GM21737 (cell line): ENCODE measurements at regions not wholly inside any gene's neighbourhood (a gene's known extent, or its start where the extent isn't known, plus 50 kb on each side); places are given as distances from the start of the nearest gene placed in this dataset.

Experiments used
- ATAC-seq: cut with Tn5 transposase; IDR thresholded peaks from one replicate; pipeline ENCODE4 v1.9.1; 2021; ENCODE audit warnings: mild to moderate bottlenecking, moderate library complexity; ENCODE audit not compliant: unreplicated experiment

DNA sequence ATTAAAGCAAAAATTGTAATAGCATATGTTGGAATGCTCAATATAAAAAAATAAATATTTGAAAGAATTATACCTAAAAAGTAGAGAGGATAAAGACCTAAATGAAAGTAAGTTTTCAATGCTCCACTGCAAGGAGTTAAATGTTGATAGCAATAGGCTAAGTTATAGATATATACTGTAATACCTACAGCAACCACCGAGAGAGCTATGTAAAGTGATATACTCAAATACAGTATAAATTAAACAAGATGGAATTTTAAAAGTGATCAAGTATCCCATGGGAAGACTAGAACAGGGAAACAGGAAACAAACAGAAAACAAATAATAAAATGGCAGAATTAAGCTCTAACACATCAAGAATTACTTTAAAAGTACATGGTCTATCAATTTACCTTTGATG lies 73.9 kb downstream of the CASP3 start:
- no peak for ATAC-seq

DNA sequence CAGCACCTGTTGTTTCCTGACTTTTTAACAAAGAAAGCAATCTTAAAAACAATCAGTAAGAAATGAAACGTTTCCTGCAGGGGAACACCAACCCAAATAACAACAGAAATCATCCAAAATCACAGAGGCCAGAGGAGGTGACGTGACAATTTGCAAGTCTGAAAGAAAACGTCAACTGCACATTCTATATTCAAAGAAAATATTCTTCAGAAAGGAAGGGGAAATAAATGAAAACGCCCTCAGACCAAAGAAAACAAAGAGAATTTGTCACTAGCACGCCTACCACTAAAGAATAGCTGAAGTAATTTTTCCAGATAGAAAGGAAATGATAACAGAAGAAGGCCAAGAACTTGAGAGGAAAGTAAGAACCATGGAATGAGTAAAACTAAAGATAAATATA lies 74.4 kb downstream of the CASP3 start:
- ATAC-seq: no peak

DNA sequence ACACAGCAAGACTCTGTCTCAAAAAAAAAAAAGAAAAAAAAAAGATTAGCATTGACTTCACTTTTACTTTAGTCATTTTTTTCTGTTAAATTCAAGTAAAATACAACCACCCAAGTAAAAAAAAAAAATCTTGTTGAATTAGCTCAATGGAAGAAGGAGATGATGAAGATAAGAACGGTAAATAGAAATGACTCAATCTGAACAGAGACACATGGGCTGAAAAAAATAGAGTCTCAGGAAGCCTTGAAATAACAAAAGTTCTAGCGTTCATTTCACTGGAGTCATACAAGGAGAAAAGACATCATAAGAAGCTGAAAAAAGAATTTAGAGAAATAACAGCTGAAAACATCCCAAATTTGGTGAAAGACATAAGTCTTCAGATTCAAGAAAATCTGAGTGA lies 75.5 kb downstream of the CASP3 start:
- ATAC-seq: no peak

DNA sequence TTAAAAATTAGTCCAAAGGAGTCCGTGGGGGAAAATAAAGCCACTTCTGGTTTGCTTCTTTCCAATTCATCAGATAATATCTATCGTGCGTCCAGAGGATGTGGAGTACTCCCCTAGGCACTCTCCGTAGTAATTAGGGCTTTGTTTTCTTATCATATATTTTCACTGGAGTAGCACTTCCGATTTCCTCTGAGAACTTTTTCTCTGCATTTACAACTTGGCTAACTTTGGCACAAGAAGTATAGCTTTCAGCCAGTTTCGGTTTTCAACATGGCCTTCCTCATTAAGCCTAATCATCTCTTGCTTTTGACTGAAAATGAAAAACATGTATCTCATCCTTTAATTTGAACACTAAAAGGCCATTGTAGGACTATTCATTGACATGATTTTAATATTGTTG lies 80.5 kb downstream of the CASP3 start:
- ATAC-seq: no peak

DNA sequence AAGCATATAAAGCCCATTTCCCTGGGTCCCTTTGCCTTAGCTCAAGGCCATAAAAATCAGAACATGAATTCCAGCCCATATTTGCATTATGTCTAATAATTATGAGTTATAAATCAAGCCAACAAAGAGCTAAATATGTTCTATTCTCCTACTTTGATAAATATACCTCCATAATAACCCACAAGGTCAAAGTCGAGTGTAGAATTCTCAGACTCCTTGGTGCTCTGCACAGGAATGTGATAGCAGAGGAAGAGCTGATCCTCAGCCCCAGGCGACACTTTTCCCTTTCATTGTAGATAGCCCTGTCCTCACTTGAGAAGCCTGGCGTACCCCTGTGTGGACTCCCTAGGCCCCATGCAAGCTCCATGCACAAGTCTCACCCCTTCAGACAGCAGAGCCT lies 85.6 kb downstream of the CASP3 start:
- no peak for ATAC-seq

DNA sequence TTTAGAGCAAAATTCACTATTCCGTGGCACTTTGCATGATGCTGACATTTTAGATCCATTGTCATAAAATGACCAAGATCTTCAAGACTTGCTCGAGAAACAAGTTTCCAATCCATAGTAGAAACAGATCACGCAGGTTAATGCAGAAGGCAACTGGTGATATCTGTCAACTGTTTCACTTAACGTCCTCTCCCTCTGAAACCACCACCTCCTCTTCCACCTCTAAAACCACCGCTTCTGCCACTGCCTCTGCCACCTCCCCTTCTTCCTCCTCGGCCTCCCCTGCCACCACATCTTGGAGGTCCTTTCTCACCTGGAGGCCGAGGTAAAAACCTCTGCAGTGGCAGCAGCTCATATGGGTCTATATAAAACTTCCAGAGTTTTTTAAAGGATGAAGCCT lies 84.6 kb upstream of the IRF2 start:
- no peak for ATAC-seq

DNA sequence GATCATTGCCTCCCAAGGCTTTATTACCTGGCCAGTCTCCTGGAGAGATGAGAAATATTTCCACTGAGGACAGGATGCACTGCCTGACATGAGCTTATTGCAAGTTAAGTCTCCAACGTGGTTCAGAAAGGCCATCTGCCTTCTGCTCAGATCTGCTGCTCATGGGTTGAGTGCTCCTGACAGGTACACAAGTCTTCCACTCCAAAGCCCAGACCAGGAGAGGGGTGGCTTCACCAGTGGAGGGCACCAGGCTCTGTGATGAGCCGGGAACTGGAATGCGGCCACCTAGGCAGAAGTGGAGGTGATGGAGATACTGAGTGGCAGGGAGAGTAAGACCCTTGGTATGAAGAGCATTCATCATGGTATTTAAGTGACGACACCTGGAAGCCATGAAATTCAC lies 79.5 kb upstream of the IRF2 start:
- ATAC-seq: no peak

DNA sequence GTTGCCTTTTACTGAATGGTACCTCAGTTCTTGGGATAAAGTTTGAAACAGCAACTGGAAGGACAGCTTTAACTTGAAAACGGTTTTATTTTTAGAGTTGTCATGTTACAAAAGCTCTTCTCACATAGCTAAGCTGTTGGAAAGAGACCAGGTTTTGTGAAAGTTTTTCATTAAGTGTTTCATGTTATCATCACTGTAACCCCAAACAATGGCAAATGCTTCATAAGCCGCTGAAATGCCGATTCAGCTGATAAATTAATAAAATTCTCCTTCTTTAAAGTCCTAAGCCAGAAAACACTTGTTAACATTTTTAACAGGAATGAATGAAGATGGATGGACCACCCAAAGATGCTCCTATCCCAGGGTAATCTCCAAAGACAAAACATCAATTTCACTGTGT lies 76.1 kb upstream of the IRF2 start:
- ATAC-seq: no peak

DNA sequence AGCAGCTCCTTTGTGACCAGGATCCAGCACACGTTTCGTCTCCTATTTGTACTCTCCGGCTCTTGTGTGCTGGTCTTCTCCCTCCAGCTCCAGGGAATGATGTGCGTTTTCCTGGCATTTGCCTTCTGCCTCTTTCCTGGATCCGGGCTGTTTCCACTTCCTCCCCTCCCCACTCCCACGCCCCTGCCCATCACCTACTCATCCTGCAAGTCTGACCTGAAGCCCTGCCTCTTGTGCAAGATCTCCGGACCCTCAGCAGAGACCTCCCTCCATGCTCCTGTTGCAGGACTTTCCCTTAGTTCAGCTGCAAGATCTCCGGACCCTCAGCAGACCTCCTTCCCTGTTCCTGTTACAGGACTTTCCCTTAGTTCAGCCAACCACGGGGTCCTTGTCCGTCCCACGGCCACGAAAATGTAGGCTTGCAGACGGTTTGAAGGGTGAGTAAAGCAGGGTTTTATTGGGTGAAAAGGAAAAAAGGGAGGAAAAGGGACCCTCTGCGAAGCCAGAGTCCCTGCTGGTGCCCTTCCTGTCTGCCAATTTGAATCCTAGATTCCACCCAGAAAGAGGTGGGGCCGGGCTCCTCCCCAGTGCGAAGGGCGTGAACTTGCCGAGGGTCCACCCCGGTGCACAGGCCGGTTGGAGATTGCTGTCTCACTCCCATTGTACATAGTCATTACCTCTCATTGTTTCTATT lies 74.4 kb upstream of the IRF2 start:
- ATAC-seq: no peak

DNA sequence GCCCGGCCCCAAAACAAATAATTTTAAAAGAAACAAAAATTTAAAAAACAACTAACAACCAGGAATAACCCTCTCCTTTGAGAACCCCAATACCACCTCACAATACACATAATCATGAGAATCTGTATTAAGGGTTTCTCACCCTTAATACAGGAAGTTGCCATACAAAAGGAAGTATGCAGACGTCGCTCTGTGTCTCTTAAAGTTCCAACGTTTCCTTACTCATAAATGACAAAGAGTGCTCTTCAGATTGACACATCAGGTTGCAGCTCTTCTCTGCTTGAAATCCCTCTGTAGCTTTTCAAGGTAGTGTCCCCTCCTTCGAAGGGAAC lies 73.9 kb upstream of the IRF2 start:
- no peak for ATAC-seq

DNA sequence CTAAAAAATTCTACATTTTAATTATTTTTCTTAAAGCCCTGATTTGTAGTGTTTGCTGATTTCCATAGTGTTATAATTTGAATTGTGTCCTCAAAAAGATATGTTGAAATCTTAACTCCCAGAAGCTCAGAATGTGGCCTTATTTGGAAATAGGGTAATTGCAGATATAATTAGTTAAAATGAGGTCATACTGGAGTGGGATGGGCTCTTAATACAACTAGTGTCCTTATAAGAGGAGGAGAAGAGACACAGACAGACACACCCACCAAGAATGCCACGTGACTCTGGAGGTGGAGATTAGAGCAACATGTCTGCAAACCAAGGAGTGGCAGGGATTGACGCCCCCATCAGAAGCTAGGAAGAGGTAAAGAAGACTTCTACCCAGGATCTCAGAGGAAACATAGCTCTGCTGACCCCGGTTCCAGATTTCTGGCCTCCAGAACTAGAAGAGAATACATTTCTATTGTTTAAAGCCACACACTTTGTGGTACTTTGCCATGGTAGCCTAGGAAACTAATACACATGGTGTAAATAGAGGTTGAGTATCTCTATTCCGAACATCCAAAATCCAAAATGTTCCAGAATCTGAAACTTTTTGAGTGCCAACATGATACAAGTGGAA lies 70.5 kb upstream of the IRF2 start:
- no peak for ATAC-seq

DNA sequence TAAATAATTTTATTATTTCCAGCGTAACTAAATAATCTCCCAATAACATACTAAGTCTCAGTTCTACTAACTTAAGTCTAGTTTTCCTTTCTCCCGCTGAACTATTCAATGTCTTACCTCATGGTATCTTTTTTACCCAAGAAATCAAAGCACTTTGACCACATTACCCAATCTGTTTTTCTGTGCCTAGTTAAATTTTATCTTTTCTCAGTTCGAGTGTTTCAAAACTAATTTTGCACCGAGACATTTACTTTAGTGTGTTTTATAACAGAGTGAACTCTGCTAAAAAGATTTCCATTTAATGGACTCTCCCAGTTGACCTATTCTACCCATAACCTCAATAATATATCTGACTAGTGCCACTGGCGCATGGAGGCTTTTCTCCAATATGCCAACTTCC lies 67.6 kb upstream of the IRF2 start:
- no peak for ATAC-seq

DNA sequence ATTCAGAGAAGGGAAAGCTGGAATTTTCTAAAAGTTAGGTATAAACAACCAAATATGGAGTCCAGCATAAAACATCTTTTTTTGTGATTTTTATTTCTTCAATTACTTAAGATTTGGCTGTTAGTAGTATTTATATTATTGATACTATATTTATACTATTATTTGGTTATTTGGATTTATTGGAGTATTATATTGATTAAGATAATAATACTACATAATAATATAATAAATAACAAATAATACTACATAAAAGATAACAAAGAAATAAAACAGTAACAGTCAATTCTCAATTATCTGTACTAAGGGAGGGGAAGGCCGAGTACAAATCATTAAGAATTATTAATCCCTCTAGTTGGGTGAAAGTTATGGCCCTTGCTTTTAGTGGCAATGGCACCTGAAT lies 66.0 kb upstream of the IRF2 start:
- ATAC-seq: no peak

DNA sequence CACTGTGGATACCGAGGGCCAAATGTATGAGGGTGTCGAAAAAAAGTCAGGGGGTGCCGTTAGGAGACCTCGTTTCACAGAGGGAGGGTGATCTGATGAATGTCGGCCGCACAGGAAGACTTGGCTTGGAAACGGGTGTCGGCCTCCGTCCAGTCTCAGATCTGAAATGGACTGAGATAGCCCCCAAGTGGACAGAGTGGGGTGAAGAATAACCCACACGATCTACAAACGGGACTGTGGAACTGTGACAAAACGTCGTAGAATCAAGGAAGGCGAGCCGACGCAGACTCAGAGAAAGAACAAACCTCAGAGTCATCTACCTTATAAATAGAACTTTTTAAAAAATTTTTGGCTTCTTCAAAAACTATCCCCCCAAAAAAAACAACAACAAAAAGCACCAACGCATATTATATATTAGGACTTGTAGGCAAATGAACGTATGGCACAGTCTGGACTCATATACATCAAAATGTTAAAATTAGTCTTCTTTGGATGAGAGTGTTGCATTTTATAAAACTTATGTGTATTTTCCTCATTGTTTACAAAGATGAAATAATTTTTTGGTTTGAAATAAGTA lies 63.8 kb upstream of the IRF2 start:
- ATAC-seq: peak; percentile 53

DNA sequence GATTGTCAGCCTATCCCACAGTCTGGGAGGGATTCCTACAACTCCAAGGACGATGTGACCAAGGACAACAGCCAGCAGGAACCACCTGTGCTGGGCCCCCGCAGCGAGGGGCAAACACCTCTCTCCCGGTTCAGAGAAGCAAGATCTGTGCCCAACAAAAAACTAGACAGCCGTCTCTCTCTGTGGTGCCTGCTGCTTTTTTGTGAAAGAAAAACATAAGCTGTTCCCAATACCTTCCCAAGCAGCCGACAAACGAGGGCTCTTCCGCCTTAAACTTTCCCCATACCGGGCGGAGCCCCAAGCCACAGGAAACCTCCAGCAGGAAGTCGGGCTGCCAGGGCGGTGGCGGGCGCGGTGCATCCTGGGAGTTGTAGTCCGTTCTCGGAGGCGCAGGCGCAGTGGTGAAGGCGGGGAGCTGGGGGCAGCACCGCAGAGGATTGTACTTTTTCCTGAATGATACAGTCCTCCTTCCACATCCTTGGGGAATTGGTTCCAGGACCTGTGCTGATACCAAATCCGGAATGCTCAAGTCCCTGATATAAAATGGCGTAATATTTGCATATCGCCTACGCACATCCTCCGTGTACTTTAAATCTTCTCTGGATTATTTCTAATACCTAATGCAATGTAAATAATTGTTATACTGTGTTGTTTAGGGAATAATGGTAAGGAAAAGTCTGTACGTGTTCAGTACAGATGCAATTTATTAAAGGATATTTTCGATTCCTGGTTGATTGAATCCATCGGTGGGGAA lies 63.1 kb upstream of the IRF2 start:
- peak; percentile 53 for ATAC-seq

DNA sequence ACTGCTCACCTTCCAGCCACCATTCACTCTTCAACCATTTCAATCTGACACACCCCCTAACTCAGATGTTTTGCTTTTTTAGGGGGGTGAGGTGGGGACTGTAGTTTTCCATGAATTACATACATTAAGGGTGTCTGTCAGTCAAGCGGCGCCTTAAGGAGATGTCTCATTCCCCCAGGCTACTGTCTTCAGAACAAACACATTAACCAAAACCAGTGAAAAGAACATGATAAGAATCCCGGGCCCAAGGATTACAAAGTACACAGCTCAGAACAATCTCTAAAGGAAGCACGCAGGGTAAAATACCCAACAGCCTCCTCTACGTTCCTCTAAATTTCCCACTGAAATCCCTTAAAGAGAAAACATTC lies 62.5 kb upstream of the IRF2 start:
- ATAC-seq: no peak

DNA sequence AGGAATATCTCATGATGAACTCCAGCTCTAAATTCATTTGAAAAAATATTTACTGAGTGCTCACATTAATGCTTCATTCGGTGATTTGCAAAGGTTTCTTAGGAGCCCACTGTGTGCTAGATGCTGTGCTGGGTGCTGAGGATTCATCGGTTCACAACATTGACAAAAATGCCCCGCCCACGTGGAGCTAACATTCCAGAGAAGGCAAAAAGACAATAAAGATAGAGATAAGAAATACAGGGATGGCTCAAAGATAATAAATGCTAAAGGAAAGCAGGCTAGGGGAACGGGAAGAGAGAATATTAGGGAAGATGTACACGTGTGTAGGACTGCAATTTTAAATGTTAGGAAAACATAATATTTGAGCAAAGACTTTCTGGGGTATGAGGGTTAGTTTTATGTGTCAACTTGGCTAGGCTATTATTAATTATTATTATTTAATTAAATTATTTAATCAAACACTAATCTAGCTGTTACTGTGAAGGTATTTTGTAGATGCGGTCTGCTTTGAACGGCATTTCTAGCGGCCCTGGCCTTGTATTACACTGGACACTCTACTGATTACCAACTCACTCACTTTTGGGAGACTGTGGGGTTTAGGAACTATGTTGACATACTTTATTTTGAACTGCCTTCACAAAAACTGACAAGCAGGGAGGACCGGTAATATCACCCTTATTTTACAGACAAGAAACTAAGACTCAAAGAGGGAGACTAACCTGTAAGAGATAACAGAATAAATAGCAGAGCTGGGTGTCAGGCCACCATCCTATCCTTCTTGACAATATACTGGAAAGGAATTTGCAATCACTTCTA lies 61.9 kb upstream of the IRF2 start:
- no peak for ATAC-seq

DNA sequence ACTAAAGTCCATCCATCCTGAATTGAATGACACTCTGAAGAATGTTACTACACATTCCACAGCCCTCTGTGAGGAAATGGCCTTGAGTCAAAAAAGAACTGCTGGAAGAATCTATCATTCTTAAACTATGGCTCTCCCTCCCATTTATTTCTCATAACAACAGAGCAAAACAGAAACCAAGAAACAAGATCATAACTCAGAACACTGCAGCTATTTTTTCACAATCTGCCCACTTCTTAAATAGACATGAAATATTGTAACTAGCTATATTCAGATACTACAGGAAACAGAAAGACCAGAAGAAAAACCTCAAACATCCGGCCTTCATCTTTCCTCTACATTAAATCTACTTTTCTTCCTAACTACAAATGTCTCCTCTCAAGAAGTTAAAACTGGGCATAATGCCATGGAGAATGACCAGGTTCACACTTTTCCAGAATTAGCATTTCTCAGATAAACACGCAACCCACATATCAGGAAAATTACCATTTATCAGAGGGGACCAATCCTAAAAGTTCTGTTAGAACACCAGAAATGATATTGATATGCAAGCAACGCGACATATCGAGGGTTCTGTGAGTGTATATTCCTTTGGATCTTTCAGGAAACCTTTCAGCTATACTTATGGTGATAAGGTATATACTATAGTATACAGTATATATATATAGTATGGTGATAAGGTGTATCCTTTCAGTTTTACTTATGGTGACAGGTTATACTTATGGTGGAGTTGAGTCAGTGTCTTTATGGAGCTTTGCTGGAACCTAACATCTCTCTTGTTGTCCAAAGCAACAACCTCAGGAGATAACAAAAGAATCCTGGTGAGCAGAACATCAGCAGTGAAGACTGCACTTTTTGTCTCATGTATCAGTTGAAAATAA lies 60.4 kb upstream of the IRF2 start:
- ATAC-seq: peak; percentile 52

DNA sequence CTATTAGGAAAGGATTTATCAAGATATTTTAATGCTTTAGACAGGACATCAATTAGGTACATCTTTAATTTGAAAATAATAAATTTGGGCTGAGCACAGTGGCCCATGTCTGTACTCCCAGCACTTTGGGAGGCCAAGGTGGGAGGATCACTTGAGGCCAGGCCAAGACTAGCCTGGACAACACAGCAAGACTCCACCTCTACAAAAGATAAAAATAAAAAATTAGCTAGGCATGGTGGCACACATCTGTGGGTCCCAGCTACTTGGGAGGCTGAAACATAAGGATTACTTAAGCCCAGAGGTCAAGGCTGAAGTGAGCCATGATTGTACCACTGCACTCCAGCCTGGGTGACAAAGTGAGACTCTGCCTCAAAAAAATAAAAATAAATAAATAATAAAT lies 59.6 kb upstream of the IRF2 start:
- ATAC-seq: no peak

DNA sequence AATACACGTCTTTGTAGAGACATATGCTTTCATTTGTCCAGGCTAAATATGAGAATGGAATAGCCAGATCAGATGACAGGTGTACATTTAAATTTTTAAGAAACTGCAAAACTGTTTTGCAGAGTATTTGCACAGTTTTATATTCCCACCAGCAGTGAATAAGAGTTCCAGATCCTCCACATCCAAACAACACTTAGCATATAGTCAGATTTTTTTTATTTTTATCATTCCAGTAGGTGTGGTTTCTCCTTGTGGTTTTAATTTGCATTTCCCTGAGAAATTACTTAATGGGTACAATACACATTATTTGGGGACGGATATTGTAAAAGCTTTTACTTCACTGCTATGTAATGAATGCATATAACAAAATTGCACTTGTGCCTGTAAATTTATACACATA lies 56.7 kb upstream of the IRF2 start:
- ATAC-seq: no peak
